ENCODE measurements at regions not wholly inside any gene's neighbourhood (a gene's known extent, or its start where the extent isn't known, plus 50 kb on each side); places are given as distances from the start of the nearest gene placed in this dataset.

DNA sequence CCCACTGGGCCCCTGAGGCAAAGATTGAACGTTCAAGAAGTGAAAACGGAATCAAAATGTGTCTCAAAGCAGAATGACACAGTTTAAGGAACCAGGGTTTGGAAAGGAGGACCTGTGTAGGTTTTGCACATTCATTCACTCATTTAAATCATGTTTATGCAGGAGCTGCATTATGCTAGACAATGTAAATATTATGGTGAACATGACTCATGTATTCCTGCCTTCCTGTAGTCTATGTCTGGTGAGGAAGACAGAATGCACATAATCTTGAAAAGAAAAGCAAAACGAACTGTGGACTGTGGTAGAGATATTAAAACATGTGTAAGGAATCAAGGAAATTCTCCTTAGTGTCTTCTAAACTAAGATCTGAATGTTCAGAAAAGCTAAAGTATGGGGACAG, 311.8 kb upstream of the SMIM31 start:
- Histone ChIP-seq H2BK15ac (ENCODE audit: low read length) (no peak overlapping the region), H3K4ac (replicated peaks; ENCODE audit: insufficient read length, low read depth, low read length) (no peak overlapping the region), H4K8ac (ENCODE audit: extremely low read depth, insufficient read depth, low read length) (no peak overlapping the region), H3K4me1 (replicated peaks in 1 of 4; ENCODE audit: control insufficient read depth in 3 of 4, insufficient read depth in 4 of 4, low read length in 3 of 4) (no peaks in the 10 kb centered on the region), H2AFZ (ENCODE audit: low read length) (no peak overlapping the region), H3K27ac (ENCODE audit: low read depth, low read length) (no peak overlapping the region), H3K4me3 (ENCODE audit: extremely low read depth in 1 of 4, insufficient read depth in 2 of 4, low read depth in 3 of 4, low read length in 4 of 4) (no peak overlapping the region), H2BK12ac (ENCODE audit: low read depth, low read length) (no peak overlapping the region), H3K23me2 (ENCODE audit: low read depth, low read length) (no peaks in the 10 kb centered on the region), H2AK5ac (ENCODE audit: low read depth, low read length) (no peak overlapping the region), H3K18ac (ENCODE audit: extremely low read depth, low read length) (no peak overlapping the region), H4K5ac (ENCODE audit: insufficient read length, low read depth, low read length) (no peak overlapping the region), H3K4me2 (ENCODE audit: insufficient read depth in 1 of 2, low read depth in 2 of 2, low read length in 2 of 2) (no peak overlapping the region), H3K9me3 (ENCODE audit: insufficient read depth in 2 of 2, low read depth in 1 of 2, low read length in 1 of 2) (no peaks in the 10 kb centered on the region), H4K91ac (replicated peaks; ENCODE audit: insufficient read length, low read length) (no peak overlapping the region), H2BK120ac (replicated peaks; ENCODE audit: low read depth, low read length) (no peak overlapping the region), H3K56ac (replicated peaks; ENCODE audit: insufficient read length, low read depth, low read length) (no peak overlapping the region), H4K20me1 (replicated peaks in 1 of 2; ENCODE audit: control insufficient read depth in 1 of 2, insufficient read depth in 2 of 2, low read length in 2 of 2) (no peaks in the 10 kb centered on the region), H3K23ac (ENCODE audit: insufficient read length) (no peak overlapping the region), H3K27me3 (replicated peaks in 1 of 4; ENCODE audit: control insufficient read depth in 3 of 4, extremely low read depth in 1 of 4, insufficient read depth in 3 of 4, low read length in 3 of 4) (no peaks in the 10 kb centered on the region), H2BK5ac (ENCODE audit: low read depth, low read length) (no peak overlapping the region), H3K36me3 (ENCODE audit: control insufficient read depth in 2 of 4, insufficient read depth in 4 of 4, low read length in 3 of 4) (no peaks in the 10 kb centered on the region), H3K9ac (replicated peaks in 1 of 4; ENCODE audit: extremely low read depth in 1 of 4, low read depth in 3 of 4, low read length in 3 of 4) (no peak overlapping the region), H3K79me1 (ENCODE audit: low read depth, low read length) (no peaks in the 10 kb centered on the region), H3K79me2 (ENCODE audit: control insufficient read depth in 1 of 2, insufficient read depth in 2 of 2, low read length in 2 of 2) (no peaks in the 10 kb centered on the region), H2BK20ac (ENCODE audit: low read length) (no peak overlapping the region), H3K14ac (ENCODE audit: insufficient read length) (no peak overlapping the region)
- TF ChIP-seq TBP (IDR thresholded peaks at IDR 0.05; ENCODE audit: low read depth, low read length) = no peak
- TF ChIP-seq CHD2 (IDR thresholded peaks at IDR 0.05; ENCODE audit: low read length) = no peak
- TF ChIP-seq CBX5 (IDR thresholded peaks at IDR 0.05; ENCODE audit: low read depth, low read length) = no peak
- no peak for TF ChIP-seq CTBP2 (IDR thresholded peaks at IDR 0.05; ENCODE audit: borderline replicate concordance, insufficient read depth, insufficient read length, low read length)
- no peak for TF ChIP-seq POU5F1 (IDR thresholded peaks at IDR 0.05; ENCODE audit: low read depth, low read length)
- TF ChIP-seq CEBPB (IDR thresholded peaks at IDR 0.05; ENCODE audit: low read depth, low read length) = no peak
- TF ChIP-seq EZH2 (IDR thresholded peaks at IDR 0.05; ENCODE audit: low read depth, low read length, severe bottlenecking) = no peak
- TF ChIP-seq FOSL1 (IDR thresholded peaks at IDR 0.05; ENCODE audit: insufficient read depth, low read depth, low read length) = no peak
- ChIA-PET POLR2A (ENCODE audit: partially characterized antibody) (no interaction called here), CTCF (ENCODE audit: partially characterized antibody) (interaction anchor here (1.0 kb wide), 1 partner anchor 10 kb away, joined by 3 read pairs; no protein-coding TSS in a partner anchor)
- DNase-seq (ENCODE audit: low read depth in 1 of 2, low spot score in 2 of 2) = no peak
- no peak for FAIRE-seq
- WGBS, 2 experiments (ENCODE audit: extremely low coverage in 1 of 2, insufficient coverage in 1 of 2, insufficient read length in 1 of 2, insufficient replicate concordance in 2 of 2, low coverage in 1 of 2, low lambda C conversion rate in 2 of 2, missing lambda C conversion rate in 1 of 2) = 81% methylated on average over 3 of the region's 3 CpGs; no CpG with 5 or more reads in 1 of the 2 experiments

Measured in H1 (cell line).